GM04503 (cell line): ENCODE measurements at regions not wholly inside any gene's neighbourhood (a gene's known extent, or its start where the extent isn't known, plus 50 kb on each side); places are given as distances from the start of the nearest gene placed in this dataset.
"Not testable (repeated sequence)": the region's sequence is repeated elsewhere in the genome, so short reads cannot be mapped to it uniquely, and the experiment has no call there.

Source experiments
- DNase-seq: peaks from one replicate; pipeline ENCODE4 v3.0.0-alpha.2; 2012; ENCODE audit warnings: low read depth

DNA sequence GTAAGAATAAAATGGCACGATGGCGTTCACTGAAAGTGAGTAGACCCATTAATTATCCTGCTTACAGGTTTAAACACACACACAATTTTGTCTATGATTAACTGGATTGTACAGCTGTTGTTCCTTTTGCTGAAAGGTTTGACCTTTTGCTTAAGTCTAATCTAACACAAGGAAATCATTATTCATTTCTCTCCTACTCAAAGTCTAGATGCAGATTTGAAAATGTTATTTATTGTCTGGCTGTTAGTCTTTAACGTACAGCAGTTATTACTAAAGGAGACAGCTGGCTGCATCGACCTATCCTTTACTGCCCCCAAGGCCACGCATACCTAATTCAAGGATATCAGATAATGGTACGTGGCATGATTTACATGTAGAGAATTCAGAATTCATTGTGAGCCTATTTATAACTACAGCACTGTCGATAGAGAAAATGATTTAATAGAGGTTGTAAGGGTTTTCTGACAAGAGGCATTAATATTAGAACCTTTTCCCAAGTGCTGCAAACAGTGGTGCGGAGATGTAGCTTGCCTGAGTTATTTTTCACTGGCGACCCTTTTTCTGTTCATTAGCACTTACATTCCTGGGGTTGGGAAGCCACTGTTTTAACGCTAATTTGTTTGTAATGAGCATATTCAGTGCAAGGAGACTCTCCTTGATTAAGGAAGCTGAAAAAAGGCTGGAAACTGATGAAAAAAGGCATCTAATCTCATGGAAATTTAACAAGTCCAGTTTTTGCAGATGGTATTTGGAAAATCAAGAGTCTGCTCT is 368.4 kb upstream of the GRAMD2B start:
- no peak for DNase-seq

DNA sequence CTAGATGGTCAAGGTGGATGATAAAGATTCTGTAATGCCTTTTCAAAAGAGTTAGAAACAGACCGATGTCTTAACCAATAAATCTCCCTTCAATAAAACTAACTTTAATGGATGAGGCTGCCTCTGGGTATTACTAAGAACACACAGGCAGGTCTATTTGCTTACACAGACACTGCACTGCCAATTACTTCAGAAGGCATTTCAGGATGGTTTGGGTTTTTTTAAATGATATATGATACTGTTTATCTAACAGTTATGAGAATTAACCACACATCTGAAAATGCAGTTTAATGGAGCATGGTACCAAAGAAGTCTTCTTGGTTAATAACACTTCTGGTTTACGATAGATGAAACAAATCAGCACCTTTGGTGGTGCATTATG is 367.9 kb upstream of the GRAMD2B start:
- no peak for DNase-seq

DNA sequence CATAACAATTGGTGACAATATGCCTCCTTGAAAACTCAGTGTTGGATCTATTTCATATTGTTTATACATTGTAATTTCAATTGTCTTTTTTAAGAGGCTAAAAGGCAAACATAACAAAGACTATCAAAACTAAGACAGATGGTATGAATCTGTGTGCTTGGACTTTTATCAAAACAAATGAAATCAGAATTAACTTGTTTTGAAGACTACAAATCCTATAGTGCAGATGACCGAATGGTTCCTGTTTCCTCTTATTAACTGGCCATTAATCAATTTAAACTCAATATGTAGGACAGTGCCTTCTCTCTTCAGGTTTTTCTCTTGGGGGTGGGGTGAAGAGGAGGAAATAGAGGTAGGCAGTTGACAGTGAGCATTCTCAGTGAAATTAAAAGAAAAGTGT is 366.9 kb upstream of the GRAMD2B start:
- no peak for DNase-seq

DNA sequence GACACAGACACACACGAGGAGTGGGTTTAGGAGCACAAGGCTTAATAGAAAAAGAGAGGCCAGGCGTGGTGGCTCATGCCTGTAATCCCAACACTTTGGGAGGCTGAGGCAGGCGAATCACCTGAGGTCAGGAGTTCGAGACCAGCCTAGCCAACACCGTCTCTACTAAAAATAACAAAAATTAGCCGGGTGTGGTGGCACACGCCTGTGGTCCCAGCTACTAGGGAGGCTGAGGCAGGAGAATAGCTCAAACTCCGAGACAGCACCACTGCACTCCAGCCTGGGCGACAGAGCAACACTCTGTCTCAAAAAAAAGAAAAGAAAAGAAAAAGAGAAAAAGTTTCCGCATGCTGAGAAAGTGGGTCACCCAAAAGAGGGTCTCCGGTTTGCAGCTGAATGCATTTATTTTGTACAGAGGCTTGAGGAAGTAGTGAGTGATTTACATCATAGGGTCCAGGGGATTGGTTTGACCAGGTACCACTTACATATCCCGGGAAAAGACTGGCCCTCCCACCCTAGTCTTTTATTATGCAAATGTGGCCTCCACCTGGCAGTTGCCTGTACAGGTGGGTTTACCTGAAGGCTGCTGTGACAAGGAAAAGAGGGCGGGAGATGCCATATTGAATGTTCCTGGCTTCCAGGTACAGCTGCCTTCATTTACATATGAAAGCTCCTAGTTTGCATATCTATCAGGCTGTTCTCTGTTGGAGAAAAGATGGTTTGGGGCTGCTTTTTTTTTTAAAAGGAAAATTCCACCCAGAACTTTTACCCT is 366.2 kb upstream of the GRAMD2B start:
- DNase-seq = no peak

DNA sequence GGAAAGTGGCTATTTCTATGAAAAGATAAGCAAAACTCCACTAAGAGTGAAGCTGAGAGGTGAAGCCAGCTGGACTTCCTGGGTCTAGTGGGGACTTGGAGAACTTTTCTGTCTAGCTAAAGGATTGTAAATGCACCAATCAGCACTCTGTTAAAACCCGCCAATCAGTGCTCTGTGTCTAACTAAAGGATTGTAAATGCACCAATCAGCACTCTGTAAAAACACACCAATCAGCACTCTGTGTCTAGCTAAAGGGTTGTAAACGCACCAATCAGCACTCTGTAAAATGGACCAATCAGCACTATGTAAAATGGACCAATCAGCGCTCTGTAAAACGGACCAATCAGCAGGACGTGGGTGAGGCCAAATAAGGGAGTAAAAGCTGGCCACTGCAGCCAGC is 364.8 kb upstream of the GRAMD2B start:
- DNase-seq = not testable (repeated sequence)

DNA sequence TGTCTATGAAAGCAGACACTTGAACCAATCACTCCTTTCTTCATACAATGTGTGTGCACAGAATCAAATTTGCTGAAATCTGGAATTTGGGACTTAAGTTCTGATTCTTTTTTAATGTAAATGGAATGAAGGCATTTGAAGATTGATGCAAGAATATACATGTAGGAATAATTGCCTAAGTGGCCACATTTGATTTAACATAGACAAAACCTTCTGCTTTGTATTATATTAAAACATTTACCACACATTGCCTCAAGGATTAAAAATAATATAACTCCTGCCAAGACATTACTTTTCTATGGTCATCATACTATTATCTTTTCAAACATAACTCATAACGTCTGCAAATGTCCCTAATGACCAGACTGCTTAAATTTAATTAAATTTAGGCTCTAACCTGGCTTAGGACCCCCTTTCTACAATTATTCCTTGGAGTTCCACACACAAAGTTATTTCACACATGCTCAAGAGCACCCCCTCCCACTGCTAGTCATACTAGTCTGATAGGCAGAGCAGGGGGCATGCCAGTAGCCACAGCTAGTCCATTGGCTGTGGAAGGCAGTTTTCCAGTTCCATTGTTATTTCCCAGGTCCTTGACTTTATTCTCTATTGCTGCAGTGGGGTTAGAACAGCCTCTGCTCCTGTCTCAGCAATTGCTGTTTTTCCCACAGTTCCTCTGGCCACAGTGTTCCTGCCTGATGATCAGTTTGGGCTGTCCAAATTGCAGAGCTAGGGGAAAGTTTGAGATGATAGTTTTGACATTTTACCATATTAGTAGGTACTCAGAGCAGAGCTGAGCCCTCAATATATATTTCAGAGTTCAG is 360.6 kb upstream of the GRAMD2B start:
- no peak for DNase-seq

DNA sequence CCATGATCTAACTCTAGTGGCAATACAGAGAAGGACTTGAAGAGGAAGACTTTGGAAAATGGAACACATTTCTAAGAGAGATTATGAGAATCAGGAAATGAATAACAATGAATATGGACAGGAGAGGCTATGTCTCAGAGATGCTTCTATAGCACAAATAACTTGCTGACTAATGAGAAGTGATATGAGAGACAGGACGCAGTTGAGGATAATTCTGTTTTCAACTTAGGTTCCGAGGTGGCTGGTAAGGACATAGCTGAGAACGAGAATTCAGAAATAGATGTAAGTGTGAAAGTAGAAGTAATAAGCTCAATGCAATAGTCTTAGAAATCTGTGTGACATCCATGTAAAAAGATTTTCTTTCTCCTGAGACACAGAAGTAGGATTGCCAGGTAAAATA is 358.1 kb upstream of the GRAMD2B start:
- DNase-seq = no peak

DNA sequence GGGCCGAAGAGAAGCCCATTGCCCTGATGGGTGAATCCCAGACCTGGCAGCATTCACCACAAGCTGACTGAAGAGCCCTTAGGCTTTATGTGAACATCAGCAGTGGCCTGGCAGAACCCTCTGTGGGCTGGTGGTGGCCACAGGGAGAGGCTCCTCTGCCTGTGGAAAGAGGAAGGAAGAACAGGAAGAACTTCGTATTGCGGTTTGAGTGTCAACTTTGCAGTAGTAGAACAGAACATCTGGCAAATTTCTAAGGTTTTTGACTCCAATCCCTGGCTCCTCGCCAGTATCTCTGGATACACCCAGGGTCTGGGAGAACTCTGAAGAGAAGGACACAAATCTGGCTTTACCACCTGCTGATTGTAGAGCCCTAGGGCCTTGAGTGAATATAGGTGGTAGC is 356.4 kb upstream of the GRAMD2B start:
- no peak for DNase-seq

DNA sequence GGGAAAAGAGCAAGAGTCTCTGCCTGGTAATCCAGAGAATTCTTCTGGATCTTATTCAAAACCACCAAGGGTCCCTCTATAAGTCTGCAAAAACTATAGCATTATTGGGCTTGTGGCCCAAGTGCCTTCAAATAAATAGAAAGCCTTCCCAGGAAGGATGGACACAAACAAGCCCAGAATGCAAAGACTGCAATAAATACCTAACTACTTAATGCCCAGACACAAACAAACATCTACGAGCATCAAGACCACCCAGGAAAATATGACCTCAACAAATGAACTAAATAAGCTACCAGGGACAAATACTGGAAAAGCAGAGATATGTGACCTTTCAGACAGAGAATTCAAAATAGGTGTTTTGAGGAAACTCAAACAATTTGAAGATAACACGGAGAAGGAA is 355.8 kb upstream of the GRAMD2B start:
- no peak for DNase-seq

DNA sequence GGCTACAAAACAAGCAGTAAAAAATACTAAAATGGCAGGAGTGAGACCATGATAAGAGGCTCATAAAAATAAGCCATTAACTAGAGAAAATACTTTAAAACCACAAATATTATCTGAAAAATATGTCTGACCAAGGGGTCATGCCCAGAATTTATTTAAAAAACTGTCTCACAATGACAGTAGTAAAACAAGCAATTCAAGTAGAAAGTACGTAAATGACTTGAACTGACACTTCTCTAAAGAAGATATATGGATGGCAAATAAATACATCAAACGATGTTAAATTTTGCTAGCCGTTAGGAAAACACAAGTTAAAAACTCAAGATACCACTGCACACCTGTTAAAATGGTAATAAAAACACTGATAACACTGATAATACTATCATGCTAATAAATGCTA is 353.9 kb upstream of the GRAMD2B start:
- no peak for DNase-seq

DNA sequence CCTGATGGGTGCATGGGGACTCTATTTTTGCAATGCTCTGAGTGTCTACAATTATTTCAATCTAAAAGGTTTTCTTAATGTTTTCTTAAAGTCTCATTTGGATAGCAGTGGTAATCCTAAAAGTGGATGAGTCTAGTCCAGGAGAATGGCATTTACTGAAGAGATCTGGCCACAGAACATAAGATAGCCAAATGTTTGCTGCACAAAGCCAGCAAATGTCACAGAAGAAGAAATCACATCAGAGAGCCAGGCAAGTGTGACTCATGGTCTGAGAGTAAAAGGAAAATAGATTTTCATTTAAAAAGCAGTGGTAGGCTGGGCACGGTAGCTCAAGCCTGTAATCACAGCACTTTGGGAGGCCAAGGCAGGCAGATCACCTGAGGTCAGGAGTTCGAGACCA is 352.7 kb upstream of the GRAMD2B start:
- DNase-seq = no peak

DNA sequence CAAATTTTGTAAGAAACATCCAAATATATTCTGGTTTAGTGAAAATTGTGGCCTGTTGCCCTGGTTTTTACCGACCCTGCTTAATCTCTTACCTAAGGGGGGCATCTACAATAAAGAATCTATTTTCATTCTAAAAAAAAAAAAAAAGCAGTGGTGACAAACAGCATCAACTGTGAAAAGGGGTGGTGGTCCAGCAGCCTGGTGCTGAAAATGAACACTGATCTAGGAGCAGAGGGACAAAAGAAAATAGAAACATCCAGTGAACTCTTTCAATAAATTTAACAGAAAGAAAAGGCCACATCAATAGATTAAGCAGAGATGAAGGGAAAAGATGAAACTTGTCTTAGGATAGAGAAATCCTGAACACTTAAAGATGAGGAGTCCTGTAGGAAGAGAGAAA is 348.7 kb upstream of the GRAMD2B start:
- DNase-seq = no peak

DNA sequence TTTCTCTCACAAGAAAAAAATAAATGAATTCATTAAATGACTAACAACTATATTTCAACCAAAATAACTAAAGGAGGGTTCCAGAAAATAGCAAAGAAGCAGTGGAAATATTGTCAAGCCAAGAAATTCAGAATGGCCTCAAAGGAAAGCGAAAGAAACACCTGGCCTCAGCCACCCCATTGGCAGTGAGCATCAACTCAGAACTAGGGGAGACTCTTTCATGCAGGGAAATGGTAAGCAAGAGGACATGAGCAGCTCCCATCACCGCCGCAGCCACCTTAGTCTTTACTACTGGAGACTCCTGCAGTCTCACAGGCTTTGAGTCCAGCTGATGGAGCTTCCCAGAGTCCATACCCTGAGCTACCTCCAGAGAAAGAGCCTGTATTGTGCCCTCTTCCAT is 343.9 kb upstream of the GRAMD2B start:
- no peak for DNase-seq

DNA sequence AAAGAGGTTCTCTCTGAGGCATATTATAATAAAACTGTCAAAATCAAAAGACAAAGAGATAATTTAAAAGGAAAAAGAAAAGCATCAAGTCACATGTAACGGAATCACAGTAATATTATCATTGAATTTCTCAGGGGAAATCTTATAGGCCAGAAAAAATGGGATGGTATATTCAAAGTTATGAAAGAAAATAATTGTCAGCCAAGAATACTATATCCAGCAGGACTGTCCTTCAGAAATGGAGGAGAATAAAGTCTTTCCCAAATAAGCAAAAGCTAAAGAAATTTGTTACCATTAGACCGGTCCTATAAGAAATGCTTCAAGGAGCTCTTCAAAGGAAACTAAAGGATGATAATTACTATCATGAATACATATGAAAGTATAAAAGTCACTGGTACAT is 342.0 kb upstream of the GRAMD2B start:
- no peak for DNase-seq

DNA sequence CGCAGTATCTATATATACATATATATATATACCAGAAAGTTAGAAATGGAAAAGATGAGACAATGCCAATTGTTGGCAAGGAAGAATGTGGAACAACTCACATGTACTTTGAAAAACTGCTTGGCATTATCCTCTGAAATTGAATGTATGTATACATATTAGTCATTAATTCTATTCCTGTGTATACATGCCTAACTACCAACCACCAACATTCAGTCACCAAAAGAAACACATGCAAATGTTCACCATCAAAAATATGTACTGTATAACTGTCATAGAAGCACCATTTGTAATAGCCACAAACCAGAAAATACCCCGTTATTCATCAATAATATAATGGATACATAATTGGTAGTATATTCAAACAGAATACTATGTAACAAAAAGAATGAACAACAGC is 330.2 kb upstream of the GRAMD2B start:
- DNase-seq = no peak

DNA sequence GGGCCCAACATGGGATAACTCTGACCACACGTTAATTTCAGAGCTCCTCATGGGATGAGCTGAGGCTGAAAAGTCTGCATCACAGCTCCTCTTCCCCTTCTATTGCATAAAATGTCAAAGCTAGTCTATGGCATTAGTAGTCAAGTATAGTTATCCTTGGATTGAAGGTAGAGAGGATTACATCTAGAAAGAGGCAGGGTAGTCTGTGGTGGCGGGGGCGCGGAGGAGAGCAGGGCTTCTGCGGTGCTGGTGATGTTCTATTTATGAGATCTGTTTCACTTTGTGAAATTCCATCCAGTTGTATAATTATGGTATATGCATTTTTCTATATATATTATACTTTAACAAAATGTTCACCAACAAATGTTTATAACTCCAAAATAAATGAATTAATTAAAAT is 329.5 kb upstream of the GRAMD2B start:
- no peak for DNase-seq

DNA sequence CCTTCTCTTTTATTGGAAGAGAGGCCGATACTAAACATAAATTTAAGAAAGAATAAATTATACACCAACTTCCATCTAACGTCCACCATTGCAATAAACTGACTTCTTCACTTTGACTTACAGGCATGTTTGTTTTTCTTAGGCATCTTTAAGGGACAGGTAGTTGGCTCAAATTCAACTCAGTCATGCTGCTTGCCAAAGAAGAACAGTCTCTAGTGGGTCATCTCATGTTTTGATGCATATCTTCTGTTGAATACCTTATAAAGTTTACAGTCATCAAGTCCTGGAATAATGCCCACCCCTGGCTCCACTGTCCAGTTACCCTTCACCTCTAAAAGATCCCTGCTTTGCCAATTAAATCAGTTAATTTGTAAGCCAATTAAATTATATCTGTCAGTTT is 328.2 kb upstream of the GRAMD2B start:
- no peak for DNase-seq

DNA sequence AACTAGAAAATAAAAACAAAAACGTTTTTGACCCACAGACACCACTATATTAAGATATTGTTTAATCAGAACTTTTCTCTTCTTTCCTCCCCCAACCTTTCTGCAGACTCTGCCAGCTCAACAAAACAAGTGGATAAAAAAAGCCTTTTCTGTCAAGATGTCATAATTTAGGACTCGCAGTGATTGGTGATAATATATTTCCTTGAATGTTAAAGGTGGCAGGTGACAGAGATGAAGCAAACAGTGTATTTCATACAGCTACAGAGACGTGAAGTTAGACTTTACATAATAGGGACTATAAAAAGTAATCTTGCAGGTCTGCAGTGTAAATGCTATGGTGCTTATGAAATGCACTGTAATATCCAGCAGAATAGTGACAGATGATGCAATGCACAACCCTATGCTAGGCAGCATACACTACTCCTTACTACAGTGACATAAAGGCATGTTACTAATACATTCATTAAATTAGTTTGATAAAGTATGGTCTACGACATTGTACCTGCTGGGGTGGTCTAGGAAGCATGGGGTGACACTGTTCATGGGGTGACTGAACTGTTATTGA is 326.7 kb upstream of the GRAMD2B start:
- DNase-seq = no peak

DNA sequence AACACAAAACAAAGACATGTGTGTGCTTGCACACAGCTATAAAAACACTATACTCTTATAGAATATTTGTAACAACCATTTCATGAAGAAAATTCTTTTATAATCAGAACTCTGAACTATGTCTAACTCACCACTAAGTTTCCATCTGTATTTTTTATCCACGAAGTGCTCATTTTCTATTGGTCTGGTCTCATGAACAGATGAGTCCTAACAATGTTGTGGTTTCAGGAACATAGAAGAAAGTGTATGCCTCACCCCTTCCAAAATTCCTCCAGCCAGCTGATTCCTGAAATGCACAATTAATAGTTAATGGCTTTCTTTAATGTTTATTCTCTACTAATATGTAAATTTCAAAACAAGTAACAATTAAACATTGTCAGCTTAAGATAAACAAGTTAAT is 325.3 kb upstream of the GRAMD2B start:
- no peak for DNase-seq

DNA sequence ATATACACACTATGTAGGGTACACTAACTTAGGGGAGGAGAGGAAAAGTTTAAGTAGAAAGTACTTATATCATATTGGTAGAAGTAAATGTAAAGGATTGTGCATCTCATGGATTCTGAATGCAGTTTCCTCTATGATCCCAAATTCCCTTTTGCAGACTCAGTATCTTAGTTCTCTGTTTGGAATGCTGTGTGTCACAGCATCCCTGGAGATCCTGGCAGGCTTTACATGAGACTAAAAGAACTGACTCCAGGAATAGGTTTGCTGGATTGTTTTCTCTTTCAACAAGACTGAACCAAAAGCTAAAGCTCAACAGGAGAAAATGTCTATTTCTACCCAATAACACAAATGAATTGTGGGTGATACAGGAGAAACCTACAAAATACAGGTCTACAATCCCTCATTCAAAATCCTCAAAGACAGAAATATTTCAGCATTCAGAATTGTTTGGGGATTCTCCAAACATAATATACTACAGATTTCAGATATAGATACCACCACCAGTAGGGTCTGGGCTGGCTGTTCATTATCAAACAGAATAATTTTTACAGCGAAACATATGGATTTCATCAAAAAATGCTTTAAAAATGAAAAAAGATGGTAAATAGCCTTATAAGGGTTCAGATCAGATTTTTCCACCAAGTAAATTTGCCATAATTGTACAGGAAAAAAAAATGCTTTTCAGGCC is 324.7 kb upstream of the GRAMD2B start:
- DNase-seq = peak; percentile 24

DNA sequence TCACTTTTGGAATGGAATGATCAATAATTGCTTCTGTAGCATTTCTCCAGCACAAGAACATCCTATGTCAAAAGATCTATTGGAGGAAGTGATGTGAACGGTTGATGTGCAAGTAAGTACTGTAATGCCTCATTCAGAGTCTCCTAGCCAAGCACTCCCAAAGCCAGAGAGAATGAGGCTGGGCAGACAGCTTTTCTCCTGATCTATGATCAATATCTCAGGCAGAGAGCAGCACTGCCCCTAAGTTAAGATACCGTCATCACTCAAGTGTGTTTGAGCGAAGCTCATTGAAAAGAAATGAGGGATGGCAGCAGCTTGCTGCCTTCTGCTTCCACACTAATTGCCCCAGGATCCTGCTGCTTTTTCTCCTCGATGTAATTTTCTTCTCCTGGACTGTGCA is 324.1 kb upstream of the GRAMD2B start:
- DNase-seq = no peak

DNA sequence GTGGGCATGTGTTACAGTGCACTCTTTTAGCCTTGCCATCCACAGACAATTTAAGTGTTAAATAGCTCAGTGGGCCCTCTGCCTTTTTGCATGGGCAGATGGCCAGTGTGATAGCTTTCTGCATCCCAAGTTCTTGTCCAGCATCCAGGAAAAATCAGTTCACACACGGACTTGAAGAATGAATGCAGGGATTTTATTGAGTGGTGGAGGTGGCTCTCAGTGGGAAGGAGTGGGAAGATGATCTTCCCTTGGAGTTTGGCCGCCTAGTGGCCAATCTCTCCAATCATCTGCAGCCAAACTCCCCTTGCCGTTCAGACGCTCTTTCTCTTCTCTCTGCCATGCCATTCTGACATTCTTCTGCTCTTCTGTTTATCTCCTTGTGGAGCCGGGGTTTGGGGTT is 322.4 kb upstream of the GRAMD2B start:
- DNase-seq = no peak
